ENCODE measurements at regions not wholly inside any gene's neighbourhood (a gene's known extent, or its start where the extent isn't known, plus 50 kb on each side); places are given as distances from the start of the nearest gene placed in this dataset.

GRCh38 chr2:64831977-64832328, 157.2 kb upstream of the SLC1A4 start:
- no peak for TF ChIP-seq CTCF (IDR thresholded peaks at IDR 0.05; ENCODE audit: borderline replicate concordance, extremely low read depth, low read length, poor library complexity, severe bottlenecking)
- no peak for TF ChIP-seq EZH2 (IDR thresholded peaks at IDR 0.05; ENCODE audit: borderline replicate concordance, low read depth, low read length, severe bottlenecking)

All from DND-41 (cell line).